H9 (cell line): ENCODE measurements at regions not wholly inside any gene's neighbourhood (a gene's known extent, or its start where the extent isn't known, plus 50 kb on each side); places are given as distances from the start of the nearest gene placed in this dataset.

Experiments
- DNase-seq: peaks from one replicate; pipeline ENCODE4 v3.0.0-alpha.2; 2017
- H2AFZ ChIP-seq: one replicate; pipeline ENCODE4 v1.6.1; 2013; ENCODE audit warnings: mild to moderate bottlenecking, low read length, control low read depth, moderate library complexity
- H2AK5ac ChIP-seq: 2 replicates; pipeline ENCODE4 v1.6.1; 2013; ENCODE audit warnings: low read length, control low read depth, mixed read lengths; ENCODE audit not compliant: insufficient read length
- H2BK120ac ChIP-seq: one replicate; pipeline ENCODE4 v1.6.1; 2013; ENCODE audit warnings: low read depth, mild to moderate bottlenecking, low read length, control low read depth, inconsistent platforms; ENCODE audit not compliant: poor library complexity, severe bottlenecking
- H2BK12ac ChIP-seq: 2 replicates; pipeline ENCODE4 v1.6.1; 2013; ENCODE audit warnings: low read length, control low read depth, mixed read lengths, low read depth; ENCODE audit not compliant: insufficient read length
- H2BK15ac ChIP-seq: 2 replicates; pipeline ENCODE4 v1.6.1; 2013; ENCODE audit warnings: low read depth, low read length, control low read depth
- H2BK20ac ChIP-seq: one replicate; pipeline ENCODE4 v1.6.1; 2013; ENCODE audit warnings: low read depth, mild to moderate bottlenecking, low read length, control low read depth, inconsistent platforms; ENCODE audit not compliant: poor library complexity, severe bottlenecking
- H2BK5ac ChIP-seq: 2 replicates; pipeline ENCODE4 v1.6.1; 2013; ENCODE audit warnings: low read length, control low read depth, mixed read lengths; ENCODE audit not compliant: insufficient read length
- H3K14ac ChIP-seq: 2 replicates; pipeline ENCODE4 v1.6.1; 2013; ENCODE audit warnings: low read length, control low read depth; ENCODE audit not compliant: insufficient read depth
- H3K18ac ChIP-seq: 2 replicates; pipeline ENCODE4 v1.6.1; 2013; ENCODE audit warnings: low read depth, mild to moderate bottlenecking, mixed read lengths, low read length, control low read depth; ENCODE audit not compliant: insufficient read length
- H3K23ac ChIP-seq: 2 replicates; pipeline ENCODE4 v1.6.1; 2013; ENCODE audit warnings: low read length, control low read depth, mixed read lengths, low read depth; ENCODE audit not compliant: insufficient read length
- H3K23me2 ChIP-seq: 2 replicates; pipeline ENCODE4 v1.6.1; 2013; ENCODE audit warnings: low read depth, mild to moderate bottlenecking, mixed read lengths, low read length, control low read depth; ENCODE audit not compliant: insufficient read length, poor library complexity, severe bottlenecking
- H3K27ac ChIP-seq: 2 replicates; pipeline ENCODE4 v1.5.1; 2013; ENCODE audit warnings: low read length, control low read depth, mixed read lengths, low read depth; ENCODE audit not compliant: insufficient read length
- H3K27me3 ChIP-seq: 2 replicates; pipeline ENCODE4 v1.6.1; 2013; ENCODE audit warnings: low read length, control low read depth, inconsistent platforms; ENCODE audit not compliant: insufficient read depth
- H3K4ac ChIP-seq: 2 replicates; pipeline ENCODE4 v1.6.1; 2013; ENCODE audit warnings: low read depth, mild to moderate bottlenecking, control low read depth, inconsistent platforms, low read length, moderate library complexity
- H3K4me1 ChIP-seq: 2 replicates; pipeline ENCODE4 v1.6.1; 2013; ENCODE audit warnings: low read length, control low read depth, inconsistent platforms; ENCODE audit not compliant: insufficient read depth
- H3K4me2 ChIP-seq: 2 replicates; pipeline ENCODE4 v1.6.1; 2013; ENCODE audit warnings: low read length, control low read depth, mixed read lengths; ENCODE audit not compliant: insufficient read length, insufficient read depth
- H3K56ac ChIP-seq: 2 replicates; pipeline ENCODE4 v1.6.1; 2013; ENCODE audit warnings: low read depth, mild to moderate bottlenecking, mixed read lengths, low read length, control low read depth; ENCODE audit not compliant: insufficient read length
- H3K79me1 ChIP-seq: 2 replicates; pipeline ENCODE4 v1.6.1; 2013; ENCODE audit warnings: low read depth, mild to moderate bottlenecking, moderate library complexity, low read length, control low read depth, inconsistent platforms; ENCODE audit not compliant: insufficient read depth, poor library complexity, severe bottlenecking
- H3K79me2 ChIP-seq: 2 replicates; pipeline ENCODE4 v1.6.1; 2013; ENCODE audit warnings: low read length, control low read depth, inconsistent platforms; ENCODE audit not compliant: insufficient read depth
- H3K9ac ChIP-seq: 2 replicates; pipeline ENCODE4 v1.6.1; 2013; ENCODE audit warnings: low read length, control low read depth, mixed read lengths; ENCODE audit not compliant: insufficient read length; ENCODE audit errors: extremely low read depth
- H3K9me3 ChIP-seq: one replicate; pipeline ENCODE4 v1.6.1; 2013; ENCODE audit warnings: low read depth, low read length, inconsistent platforms; ENCODE audit not compliant: control insufficient read depth
- H3T11ph ChIP-seq: one replicate; pipeline ENCODE4 v1.6.1; 2013; ENCODE audit warnings: mild to moderate bottlenecking, low read length, control low read depth, inconsistent platforms
- H4K20me1 ChIP-seq: one replicate; pipeline ENCODE4 v1.6.1; 2013; ENCODE audit not compliant: control insufficient read depth, insufficient read length, insufficient read depth
- H4K5ac ChIP-seq: 2 replicates; pipeline ENCODE4 v1.6.1; 2013; ENCODE audit warnings: low read depth, mild to moderate bottlenecking, mixed read lengths, low read length, control low read depth; ENCODE audit not compliant: insufficient read length
- H4K8ac ChIP-seq: replicated peaks from 2 replicates; pipeline ENCODE4 v1.6.1; 2013; ENCODE audit warnings: low read length, control low read depth, mixed read lengths, low read depth; ENCODE audit not compliant: insufficient read length
- H4K91ac ChIP-seq: 2 replicates; pipeline ENCODE4 v1.6.1; 2013; ENCODE audit warnings: low read depth, mild to moderate bottlenecking, moderate library complexity, mixed read lengths, low read length, control low read depth; ENCODE audit not compliant: insufficient read length
- H3K27ac Mint-ChIP-seq, 3 experiments: 2 replicates in 2 of 3; 3 replicates in 1 of 3; pipeline ENCODE4 v1.8.0; 2020 to 2021; ENCODE audit warnings: mixed read lengths in 3 of 3, mild to moderate bottlenecking in 1 of 3, moderate library complexity in 1 of 3
- H3K27me3 Mint-ChIP-seq: 2 replicates; pipeline ENCODE4 v1.8.0; 2021; ENCODE audit warnings: low read depth, mild to moderate bottlenecking, moderate library complexity, mixed read lengths
- H3K36me3 Mint-ChIP-seq, 3 experiments: 2 replicates in 2 of 3; 3 replicates in 1 of 3; pipeline ENCODE4 v1.8.0; 2020 to 2021; ENCODE audit warnings: low read depth in 3 of 3, mixed read lengths in 3 of 3; ENCODE audit not compliant: insufficient read depth in 1 of 3
- H3K4me1 Mint-ChIP-seq, 2 experiments: 2 replicates each; pipeline ENCODE4 v1.8.0; 2020; ENCODE audit warnings: mixed read lengths in 2 of 2
- H3K4me3 Mint-ChIP-seq, 2 experiments: 2 replicates in 1 of 2; 3 replicates in 1 of 2; pipeline ENCODE4 v1.8.0; 2020 to 2021; ENCODE audit warnings: mild to moderate bottlenecking in 2 of 2, mixed read lengths in 2 of 2, moderate library complexity in 1 of 2
- H3K9me3 Mint-ChIP-seq, 2 experiments: 2 replicates in 1 of 2; 3 replicates in 1 of 2; pipeline ENCODE4 v1.8.0; 2020; ENCODE audit warnings: mild to moderate bottlenecking in 2 of 2, mixed read lengths in 2 of 2, moderate library complexity in 1 of 2
- CTCF ChIP-seq: fragments of 200-600 bp; sonication (generic); conservative IDR thresholded peaks from 3 replicates; pipeline ENCODE4 v1.8.0; 2021; ENCODE audit warnings: antibody characterized with exemption, mild to moderate bottlenecking
- WGBS: extraction: QIAGEN DNeasy Blood & Tissue Kit; methylation state at CpG from one replicate; pipeline ENCODE4 v1.1.7; 2013; ENCODE audit warnings: missing lambda C conversion rate, low lambda C conversion rate, mixed read lengths; ENCODE audit not compliant: insufficient read length; ENCODE audit errors: extremely low coverage; 5-methylcytosine and 5-hydroxymethylcytosine counted together

GRCh38 chr18:45383228-45383627 is 232.0 kb upstream of the SLC14A2 start:
- Histone ChIP-seq H3T11ph (no peak overlapping the region), H2BK120ac (no peak overlapping the region), H2BK12ac (no peak overlapping the region), H4K5ac (no peak overlapping the region), H4K8ac (no peak overlapping the region), H3K4ac (no peak overlapping the region), H3K27ac (no peak overlapping the region), H3K56ac (no peak overlapping the region), H2AFZ (no peak overlapping the region), H4K91ac (no peak overlapping the region), H3K79me1 (no peaks in the 10 kb centered on the region), H3K9ac (no peak overlapping the region), H3K4me2 (no peak overlapping the region), H3K9me3 (no peaks in the 10 kb centered on the region), H3K79me2 (no peaks in the 10 kb centered on the region), H3K23me2 (no peaks in the 10 kb centered on the region), H2BK15ac (no peak overlapping the region), H3K23ac (no peak overlapping the region), H3K4me1 (no peaks in the 10 kb centered on the region), H4K20me1 (no peaks in the 10 kb centered on the region), H3K27me3 (no peaks in the 10 kb centered on the region), H2AK5ac (no peak overlapping the region), H3K18ac (no peak overlapping the region), H2BK5ac (no peak overlapping the region), H3K14ac (no peak overlapping the region), H2BK20ac (no peak overlapping the region)
- Mint-ChIP-seq H3K4me3 (no peak overlapping the region), H3K4me1 (peaks cover 8 to 12% of the 10 kb centered on the region in 2 experiments), H3K27me3 (peaks cover 2% of the 10 kb centered on the region; the same call in 1 of the 2 replicates), H3K27ac (peak overlapping the region in 1 of 3 experiments; percentile 90; a peak in 3 of 7 replicates), H3K9me3 (no peaks in the 10 kb centered on the region), H3K36me3 (no peaks in the 10 kb centered on the region)
- DNase-seq: no peak
- no CpG with 5 or more reads among the region's 1 CpG for WGBS
- no peak for TF ChIP-seq CTCF
